ENCODE measurements at regions not wholly inside any gene's neighbourhood (a gene's known extent, or its start where the extent isn't known, plus 50 kb on each side); places are given as distances from the start of the nearest gene placed in this dataset.
"Not testable (repeated sequence)": the region's sequence is repeated elsewhere in the genome, so short reads cannot be mapped to it uniquely, and the experiment has no call there.

GRCh38 chr3:70516076-70516475 is 203.6 kb upstream of the MDFIC2 start:
- intact Hi-C loops (cut with micrococcal nuclease): no loop called here

DNA sequence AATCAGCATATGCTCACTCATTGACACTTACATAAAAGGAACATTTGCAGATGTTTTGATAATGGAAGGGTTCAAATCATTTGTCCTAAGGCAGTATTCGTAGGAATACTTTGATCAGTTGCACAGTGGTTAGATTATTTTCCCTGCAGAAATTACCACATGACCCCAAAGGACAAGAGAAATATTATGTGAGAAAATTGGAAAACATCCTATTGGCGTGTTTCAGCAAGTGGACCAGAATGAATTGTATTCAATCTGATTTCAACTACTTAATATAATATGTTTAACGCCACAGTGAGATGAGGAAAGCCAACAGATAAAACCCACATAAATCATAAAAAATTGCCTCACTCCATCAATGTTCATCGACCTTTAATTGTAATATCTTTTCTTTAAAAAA is 195.0 kb upstream of the MDFIC2 start:
- intact Hi-C loops (cut with micrococcal nuclease): no loop called here

DNA sequence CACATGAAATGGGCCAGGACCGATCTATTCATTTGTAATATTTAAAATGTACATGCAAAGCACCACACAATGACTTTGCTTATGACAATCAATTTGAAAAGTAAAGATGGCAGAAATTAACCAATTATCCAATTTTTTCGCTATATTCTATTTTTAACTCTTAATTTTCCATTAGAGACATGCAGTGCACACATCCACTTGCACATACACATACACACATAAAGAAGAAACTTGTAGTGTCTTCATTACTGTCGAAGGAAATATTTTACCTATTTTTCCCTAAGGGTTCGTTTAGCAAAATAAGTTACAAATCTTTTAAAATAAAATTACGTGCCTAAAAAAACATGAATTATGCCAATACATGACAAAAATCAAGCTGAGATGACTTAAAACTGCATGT is 194.3 kb upstream of the MDFIC2 start:
- intact Hi-C loops (cut with micrococcal nuclease): no loop called here

GRCh38 chr3:70501561-70501960 is 189.1 kb upstream of the MDFIC2 start:
- intact Hi-C loops (cut with micrococcal nuclease): no loop called here

DNA sequence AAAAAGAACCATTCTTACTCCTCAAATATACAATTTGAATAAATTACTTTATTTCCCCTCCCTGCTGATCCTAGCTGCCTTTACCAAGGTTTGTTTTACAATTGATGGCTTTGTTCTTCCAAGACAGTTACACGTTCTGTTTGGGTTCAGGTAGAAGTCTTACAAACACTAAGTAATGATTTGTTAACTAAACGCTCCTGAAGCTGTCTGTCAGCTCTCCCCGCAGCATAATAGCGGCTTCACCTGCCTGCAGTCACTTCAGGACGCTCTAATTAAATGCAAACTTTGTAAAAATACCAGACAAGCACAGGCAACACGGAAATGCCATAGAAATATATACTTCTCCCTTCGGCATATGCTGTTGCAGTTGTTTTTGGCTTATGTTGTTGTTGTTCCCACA is 176.4 kb upstream of the MDFIC2 start:
- intact Hi-C loops (cut with micrococcal nuclease): no loop called here

GRCh38 chr3:70488131-70488530 is 175.7 kb upstream of the MDFIC2 start:
- intact Hi-C loops (cut with micrococcal nuclease): no loop called here

GRCh38 chr3:70486414-70487017 is 174.1 kb upstream of the MDFIC2 start:
- intact Hi-C loops (cut with micrococcal nuclease): no loop called here

GRCh38 chr3:70476174-70476573 is 163.7 kb upstream of the MDFIC2 start:
- intact Hi-C loops (cut with micrococcal nuclease): no loop called here

- intact Hi-C loops (cut with micrococcal nuclease): no loop called here
These were observed 159.3 kb upstream of the MDFIC2 start for GRCh38 chr3:70471464-70472342.

DNA sequence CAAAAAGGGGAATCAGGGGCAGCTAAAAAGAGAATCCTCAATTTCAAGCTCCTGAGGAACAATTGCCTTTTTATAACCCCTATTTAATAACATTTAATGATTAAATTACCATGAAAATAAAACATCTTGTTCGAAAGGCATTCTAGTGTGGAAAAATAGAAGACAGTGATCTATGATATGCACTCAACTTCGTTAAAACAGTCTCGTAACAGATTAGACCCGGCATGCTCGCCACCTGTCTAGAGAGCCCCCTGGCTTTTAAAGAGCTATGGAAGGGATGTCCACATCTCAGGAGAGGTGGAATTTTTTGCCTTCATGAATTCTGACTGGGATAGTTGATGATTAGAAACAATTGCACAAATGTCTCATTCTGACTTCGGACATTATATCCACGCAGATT is 153.7 kb upstream of the MDFIC2 start:
- intact Hi-C loops (cut with micrococcal nuclease): no loop called here

- intact Hi-C loops (cut with micrococcal nuclease): no loop called here
These were observed 152.4 kb upstream of the MDFIC2 start for GRCh38 chr3:70464876-70465275.

DNA sequence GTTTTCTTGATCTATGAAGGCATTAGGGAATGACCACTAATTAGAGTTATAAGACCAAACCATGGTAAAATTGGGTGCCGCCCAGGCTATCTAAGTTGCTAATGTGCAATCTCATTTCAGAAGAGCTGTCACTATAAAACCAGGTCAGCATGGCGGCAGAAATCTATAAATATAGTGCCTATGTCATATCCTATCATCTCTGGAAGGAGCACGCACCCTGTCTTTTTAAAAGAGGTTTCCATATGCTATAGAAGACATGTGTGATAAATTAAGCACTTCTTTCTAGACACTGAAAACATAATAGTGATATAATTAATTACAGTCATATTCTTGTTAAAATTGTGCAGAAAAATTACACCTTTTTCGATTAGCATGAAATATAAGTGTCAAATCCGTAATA is 152.0 kb upstream of the MDFIC2 start:
- intact Hi-C loops (cut with micrococcal nuclease): no loop called here

GRCh38 chr3:70450220-70450619 is 137.8 kb upstream of the MDFIC2 start:
- intact Hi-C loops (cut with micrococcal nuclease): not testable (repeated sequence)

- intact Hi-C loops (cut with micrococcal nuclease): not testable (repeated sequence)
These were observed 123.0 kb upstream of the MDFIC2 start for GRCh38 chr3:70435422-70435821.

- intact Hi-C loops (cut with micrococcal nuclease): no loop called here
These were observed 120.7 kb upstream of the MDFIC2 start for GRCh38 chr3:70433091-70433490.

GRCh38 chr3:70431911-70432310 is 119.5 kb upstream of the MDFIC2 start:
- intact Hi-C loops (cut with micrococcal nuclease): no loop called here

DNA sequence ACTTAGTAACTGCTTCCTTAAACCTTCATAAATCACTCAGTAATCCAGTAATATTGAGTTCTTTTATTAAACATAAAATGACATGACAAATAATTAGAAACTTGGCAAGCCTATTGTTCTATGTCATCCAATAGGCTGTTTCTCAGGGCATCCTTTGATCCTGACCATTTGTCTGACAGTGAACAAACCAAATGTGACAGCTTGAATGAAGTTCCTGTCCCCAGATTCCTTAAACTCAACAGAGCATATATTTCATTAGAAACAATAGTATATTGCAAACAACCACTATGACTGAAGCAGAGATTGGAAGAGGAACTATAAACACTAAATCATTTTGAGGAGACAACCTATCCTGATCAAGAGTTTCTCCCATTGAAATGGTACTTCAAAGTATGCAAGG is 113.6 kb upstream of the MDFIC2 start:
- intact Hi-C loops (cut with micrococcal nuclease): no loop called here

GRCh38 chr3:70421506-70421905 is 109.1 kb upstream of the MDFIC2 start:
- intact Hi-C loops (cut with micrococcal nuclease): no loop called here

DNA sequence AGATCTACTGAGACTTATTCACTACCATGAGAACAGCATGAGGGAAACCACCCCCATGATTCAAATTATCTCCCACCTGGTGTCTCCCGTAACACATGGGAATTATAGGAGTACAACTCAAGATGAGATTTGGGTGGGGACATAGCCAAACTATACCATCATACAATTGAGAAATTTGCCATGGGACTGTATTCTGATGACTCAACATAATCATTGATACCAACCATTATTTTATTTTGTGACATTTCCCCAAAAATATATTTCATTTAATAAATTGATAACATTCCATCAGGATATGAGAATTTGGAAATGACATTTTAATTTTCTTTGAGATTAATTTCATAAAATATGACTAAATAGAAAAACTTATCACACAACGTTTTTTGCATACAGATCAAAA is 96.6 kb upstream of the MDFIC2 start:
- intact Hi-C loops (cut with micrococcal nuclease): no loop called here

DNA sequence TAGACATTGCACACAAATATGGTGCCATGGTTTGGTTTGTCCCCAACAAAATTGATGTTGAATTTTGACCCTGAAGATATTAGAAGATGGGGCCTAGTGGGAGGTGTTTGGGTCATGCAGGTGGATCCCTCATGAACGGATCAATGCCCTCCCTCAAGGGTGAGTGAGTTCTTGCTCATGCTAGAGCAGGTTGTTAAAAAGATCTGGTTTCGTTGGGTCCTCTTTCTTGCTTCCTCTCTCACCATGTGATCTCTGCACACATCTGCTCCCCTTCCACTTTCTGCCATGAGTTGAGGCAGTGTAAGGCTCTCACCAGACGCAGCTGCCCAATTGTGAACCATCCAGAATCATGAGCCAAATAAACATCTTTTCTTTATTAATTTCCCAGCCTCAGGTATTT is 87.8 kb upstream of the MDFIC2 start:
- intact Hi-C loops (cut with micrococcal nuclease): no loop called here

- intact Hi-C loops (cut with micrococcal nuclease): no loop called here
These were observed 81.6 kb upstream of the MDFIC2 start for GRCh38 chr3:70393881-70394612.

DNA sequence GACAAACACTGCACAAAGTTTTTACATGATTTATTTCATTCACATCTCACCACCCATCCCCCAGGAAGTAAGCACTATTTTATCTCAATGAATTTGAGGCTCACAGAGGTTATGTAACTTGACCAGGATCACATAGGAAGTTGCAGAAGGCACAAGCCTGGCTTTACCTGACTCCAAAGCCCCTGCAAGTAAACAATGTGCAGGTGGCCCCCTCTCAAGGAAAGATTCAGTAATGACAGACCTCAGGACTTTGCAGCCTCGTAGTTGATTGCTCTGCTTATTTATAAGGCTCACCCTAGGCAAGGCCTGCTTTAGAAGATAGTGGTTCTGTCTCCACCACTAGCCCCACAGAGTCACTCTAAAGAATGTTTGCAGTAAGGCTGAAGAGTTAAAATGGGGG is 79.8 kb upstream of the MDFIC2 start:
- intact Hi-C loops (cut with micrococcal nuclease): no loop called here
